NCI-H2107 (cell line): ENCODE measurements at regions not wholly inside any gene's neighbourhood (a gene's known extent, or its start where the extent isn't known, plus 50 kb on each side); places are given as distances from the start of the nearest gene placed in this dataset.
"Not testable (repeated sequence)": the region's sequence is repeated elsewhere in the genome, so short reads cannot be mapped to it uniquely, and the experiment has no call there.

Source experiments
- DNase-seq: peaks from one replicate; lab custom pipeline; 2025; lab: John Stamatoyannopoulos, UW

DNA sequence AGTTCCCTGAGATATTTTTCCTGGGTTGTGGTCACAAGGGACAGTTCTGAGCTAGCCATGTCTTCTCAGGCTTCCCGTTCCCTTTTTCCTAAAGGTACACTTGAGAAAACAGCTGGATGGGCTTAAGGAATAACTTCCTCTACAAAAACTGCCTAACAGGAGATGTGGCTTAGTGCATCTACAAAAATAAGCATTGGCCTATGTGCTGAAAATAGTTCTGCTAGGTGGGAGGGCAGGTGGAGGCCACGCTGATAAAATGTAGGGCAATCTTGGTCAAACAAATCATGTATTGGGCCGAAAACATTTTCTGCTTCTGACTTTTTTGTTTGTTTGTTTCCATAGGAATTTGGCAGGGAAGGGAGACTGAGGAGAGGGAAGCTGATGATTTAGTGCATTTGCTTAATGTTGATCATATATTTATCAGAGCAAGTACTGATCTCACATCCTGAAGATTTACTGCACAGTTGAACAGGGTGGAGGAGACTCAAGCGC lies 409.4 kb upstream of the FZD8 start:
- no peak for DNase-seq

DNA sequence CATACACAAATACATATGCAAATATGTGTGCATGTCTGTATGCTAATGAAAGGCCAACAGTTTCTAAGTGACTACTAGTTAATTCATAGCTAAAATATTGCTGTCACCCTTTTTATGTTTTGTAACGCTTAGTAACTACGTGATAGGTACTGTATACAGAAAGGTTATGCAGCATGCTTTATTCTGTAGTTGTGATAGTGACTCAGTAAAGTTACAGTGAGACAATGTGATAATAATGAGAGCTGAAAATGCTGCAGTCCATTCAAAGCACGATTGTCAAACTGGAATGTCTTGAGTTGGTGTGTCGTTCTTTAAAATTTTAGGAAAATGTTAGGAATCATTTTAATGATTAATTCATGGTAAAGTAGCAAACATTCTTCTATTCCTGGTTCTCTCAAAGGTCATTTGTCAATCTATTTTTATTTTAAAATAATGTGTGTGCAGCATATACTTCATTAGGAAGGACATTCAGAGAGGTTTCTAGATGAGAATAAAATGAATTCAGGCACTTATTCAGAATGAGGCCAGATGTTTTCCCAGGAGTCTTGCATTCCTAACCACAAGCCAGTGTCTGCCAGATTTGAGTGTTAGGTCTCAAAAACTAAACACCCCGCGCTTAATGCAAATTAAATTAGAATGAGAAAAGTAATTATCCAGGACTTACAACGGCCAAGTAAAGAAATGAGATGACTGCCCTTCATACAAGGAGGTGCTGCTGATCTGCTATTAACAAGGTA lies 408.8 kb upstream of the FZD8 start:
- no peak for DNase-seq

DNA sequence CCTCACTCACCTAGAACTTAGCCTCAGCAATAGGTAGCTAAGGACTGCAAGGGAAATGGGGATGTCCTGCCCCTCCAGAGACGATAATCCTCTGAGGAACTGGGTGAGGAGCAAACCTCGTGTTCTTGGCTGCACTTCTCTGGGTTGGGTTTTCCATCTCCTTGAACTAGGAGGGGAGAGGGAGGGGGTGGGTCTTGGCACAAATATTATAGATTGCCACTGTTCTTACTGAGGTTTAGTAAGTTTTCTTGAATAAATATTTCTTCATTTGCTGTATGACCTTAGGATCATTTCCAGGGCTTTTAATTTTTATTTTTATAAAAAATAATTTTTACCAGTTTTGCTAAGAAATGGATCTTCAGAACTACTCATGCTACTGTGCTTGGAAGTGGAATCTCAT lies 406.7 kb upstream of the FZD8 start:
- no peak for DNase-seq

DNA sequence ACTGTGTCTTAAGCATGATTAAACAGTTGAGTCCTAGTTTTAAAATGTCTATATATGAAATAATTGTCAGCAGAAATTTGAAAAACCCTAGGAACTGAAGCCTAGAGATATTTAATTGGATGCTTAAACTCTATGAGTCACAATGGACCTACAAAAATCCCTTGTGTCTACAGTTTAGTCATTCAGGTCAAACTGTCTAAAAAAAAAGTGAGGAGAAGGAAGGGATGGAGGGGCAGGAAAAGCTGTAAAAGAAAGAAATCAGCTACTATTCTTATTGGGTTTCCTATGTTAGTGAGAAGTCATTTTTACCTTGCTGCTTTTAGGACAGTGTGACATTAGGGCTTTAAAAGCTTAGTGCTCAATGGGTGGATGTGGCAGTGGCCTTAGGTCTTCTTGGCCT lies 406.1 kb upstream of the FZD8 start:
- DNase-seq: no peak

DNA sequence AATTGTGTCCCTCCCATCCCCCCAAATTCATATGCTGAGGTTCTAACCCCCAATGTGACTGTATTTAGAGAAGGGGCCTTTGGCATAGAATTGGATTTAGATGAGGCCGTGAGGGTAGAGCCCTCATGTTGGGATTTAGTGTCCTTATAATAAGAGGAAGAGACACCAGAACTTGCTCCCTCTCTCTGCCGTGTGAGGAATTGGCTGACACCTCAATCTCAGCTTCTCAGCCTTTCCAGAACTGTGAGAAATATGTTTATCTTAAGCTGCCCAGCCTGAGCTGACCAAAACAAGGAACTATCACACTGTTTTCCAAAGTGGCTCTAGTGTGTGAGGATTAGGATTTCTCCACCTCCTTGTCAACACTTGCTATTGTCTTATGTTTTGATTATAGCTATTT lies 400.0 kb upstream of the FZD8 start:
- DNase-seq: no peak

DNA sequence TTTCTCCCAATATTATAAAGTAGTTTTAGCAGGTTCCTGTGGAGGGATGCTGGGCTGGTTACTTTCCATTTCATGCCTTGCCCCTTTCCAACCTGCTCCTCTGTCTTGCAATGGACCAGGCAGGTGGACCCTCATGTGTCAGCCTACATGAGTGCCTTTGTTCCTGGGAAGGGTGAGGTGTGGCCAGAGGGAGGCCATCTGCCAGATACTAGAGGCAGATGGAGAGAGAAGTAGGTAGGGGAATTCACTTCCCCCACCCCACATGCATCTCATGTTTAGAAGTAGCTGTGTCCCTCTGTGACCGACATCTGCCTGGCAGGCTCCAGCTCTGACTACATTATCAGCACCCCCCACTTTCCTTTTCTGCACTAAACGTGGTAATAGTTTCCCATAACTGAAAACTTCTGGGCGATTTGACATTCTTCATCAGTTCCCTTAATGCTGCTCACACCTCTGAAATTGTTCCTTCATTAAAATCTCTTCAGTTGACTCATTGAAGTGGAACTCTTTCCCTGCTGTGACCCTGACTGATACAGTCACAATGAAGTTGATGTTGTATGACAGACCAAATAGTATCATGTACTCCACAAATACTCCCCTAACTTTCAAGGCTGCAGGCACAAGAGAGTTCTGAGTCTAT lies 396.3 kb upstream of the FZD8 start:
- DNase-seq: no peak

DNA sequence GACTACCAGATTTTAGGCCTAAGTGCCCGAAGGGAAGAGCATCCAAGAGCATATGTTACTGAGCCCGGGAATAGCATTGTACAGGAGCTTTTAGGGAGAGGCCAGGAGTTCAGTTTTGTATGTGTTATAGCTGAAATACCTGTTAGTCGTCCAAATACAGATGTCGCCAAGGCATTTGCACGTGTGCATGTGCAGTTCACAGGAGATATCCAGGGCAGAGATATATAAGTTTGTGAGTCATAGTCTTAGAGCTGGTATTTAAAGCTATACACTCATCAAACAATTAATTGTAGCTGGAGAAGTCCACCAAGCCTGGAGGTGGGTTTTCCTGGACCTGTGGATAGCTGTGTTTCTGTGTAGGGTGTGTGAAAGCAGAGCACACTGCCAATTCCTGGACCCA lies 394.0 kb upstream of the FZD8 start:
- DNase-seq: no peak

DNA sequence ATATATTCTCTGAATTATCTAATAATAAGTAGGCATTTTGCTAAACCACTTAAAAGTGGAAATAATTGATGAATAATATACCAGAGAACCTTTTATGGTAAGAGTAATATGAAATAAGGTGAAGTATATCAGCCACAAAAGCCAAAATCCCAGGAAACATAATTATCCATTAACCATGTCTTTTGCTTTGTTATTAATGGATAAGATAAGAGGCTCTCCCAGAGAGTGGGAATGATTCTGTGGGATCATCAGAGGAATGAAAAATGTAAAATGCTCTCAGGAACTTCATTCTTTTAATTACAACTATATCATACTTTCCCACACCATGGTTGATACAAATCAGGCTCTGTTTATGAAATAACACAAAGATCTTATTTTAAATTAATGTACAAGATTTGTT lies 391.7 kb upstream of the FZD8 start:
- DNase-seq: no peak

DNA sequence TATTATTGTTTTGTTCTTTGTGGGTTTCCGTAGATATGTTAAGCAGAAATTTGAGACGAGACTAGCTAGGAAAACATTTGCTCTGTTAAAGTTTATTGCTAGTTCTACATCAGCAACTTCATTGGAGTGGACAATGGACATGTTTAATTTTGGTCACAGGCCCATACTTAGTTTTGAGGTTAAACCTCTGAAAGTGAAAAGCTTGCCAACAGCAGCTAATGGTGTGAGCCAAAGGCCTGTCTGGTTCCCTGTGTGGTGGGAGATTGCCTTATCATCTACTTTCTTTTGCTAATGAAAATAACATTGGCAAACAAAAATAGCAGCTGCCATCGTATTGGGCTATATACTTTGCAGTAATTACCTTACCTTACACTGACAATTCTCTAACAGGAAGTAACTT lies 388.4 kb upstream of the FZD8 start:
- no peak for DNase-seq

DNA sequence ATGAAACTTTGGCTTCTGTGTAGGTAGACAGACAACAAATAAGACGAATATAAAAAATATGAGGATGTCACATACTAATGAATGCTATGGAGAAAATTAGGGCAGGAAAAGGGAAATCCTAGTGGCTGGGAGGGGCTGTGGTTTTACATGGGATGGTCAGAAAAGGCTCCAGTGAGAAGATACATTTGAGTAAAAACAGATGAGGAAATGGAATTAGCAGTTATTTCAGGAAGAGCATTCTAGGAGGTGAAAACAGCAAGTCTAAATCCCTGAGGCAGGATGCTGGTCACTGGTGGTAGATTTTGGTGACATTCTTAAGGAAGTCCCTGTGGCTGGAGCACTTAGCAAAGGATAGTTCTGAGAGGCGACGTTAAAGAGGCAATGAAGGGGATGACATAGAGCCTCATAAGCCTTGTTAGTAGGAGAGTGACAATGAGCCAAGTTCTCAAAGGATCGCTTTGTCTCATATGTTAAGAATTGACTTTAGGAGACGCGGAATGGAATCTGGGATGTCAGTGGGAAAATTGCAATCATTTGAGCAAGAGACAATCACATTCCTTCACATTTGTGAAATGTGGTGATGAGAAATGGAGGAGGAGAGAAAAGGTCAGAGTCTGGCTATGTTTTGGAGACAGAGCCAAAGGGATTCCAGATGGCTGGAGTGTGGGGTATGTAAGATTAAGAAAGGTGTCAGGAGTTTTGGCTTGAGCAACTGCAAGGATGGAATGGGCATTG lies 384.7 kb upstream of the FZD8 start:
- DNase-seq: no peak

DNA sequence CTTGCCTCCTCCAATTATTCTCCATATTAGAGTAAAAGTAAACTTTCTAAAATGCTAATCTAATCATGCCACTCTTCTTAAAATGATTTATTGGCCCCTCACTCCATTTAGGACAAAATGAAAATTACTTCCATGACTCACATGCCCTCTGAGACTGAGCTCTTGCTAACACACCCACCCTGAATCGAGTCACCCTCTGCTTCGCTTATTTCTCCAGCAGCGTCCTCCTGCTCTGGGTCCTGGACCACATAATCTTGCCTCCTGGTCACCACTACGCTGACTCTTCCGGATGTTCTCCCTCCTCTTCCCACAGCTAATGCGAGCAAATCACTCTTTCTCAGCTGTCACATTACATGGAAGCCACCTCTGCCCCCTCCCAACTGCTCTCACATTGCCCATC lies 384.0 kb upstream of the FZD8 start:
- no peak for DNase-seq

DNA sequence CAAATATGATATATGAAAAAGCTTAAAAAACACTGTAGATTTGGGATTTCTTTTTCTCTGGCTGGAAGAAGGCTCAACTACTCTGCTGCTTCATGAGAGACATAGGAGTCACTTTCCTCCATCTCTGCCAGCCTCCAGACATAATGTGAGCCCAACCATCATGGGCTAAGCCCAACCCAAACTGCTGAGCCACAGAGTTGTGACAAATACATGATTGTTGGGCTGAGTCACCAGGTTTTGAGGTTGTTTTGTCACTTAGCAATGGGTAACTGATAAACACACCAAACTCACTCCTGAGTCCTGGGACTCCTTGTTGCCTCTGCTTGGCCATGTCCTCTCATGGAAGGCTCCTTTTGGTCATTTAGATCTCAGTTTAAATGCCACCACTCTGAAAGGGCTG lies 381.8 kb upstream of the FZD8 start:
- DNase-seq: no peak

DNA sequence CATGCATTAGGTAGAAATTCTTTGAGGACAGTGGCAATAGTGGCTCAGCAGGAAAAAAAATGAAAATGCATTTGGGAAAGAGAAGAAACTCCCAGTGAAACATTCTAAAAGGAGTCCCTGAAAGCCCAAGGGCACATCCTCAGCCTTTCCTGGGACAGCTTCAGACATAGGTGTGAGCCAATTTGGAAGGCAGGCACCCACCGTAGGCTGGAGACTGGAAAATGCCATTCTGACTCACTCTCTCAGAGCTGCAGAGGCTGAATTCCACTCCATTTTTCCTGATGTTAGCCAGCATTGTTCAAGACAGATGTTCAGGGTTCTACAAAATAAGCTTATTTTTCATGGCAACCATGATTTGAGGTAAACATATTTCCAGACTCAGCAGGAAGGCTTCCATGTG lies 379.0 kb upstream of the FZD8 start:
- no peak for DNase-seq

DNA sequence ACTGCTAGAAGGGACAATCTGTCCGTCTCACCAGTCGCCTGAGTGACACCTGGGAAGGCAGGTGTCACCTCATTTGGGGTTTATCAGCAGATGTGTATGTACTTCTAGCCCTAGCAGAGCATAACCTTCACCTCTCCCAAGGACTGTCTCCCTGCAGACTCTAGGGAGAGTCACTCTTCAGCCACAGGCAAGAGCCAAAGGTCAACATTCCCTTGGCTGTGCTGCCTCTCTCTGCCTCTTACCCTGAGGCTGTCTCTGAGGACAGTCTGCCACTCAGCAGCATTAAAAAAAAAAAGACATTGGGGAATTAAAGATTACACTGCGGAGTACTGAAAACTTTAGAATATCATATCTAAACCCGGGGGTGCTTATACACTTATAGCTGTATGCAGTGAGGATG lies 377.7 kb upstream of the FZD8 start:
- no peak for DNase-seq

DNA sequence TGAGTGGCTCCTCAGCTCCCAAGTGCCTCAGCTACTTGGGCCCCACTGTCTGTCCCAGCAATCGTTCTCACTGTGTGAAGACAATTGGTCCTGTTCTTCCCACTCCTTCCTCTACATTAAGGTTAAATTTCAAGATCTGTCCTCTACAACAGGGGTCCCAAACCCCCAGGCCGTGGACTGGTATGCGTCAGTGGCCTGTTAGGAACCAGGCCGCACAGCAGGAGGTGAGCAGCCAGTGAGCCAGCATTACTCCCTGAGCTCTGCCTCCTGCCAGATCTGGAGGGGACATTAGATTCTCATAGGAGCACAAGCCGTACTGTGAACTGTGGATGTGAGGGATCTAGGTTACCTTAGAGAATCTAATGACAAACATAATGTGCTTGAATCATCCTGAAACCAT lies 376.9 kb upstream of the FZD8 start:
- DNase-seq: no peak

DNA sequence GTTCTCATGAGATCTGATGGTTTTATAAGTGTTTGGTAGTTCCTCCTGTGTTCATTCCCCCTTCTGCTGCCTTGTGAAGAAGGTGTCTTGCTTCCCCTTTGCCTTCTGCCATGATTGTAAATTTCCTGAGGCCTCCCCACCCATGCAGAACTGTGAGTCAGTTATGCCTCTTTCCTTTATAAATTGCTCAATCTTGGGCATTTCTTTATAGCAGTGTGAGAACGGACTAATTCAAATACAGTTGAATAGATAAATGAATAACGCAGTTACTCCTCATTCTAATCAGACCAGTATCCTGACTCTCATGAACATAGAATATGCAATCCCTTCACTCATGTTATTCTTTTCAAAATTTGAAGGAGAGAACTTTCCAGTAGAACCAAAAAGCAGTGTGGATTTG lies 375.0 kb upstream of the FZD8 start:
- no peak for DNase-seq

DNA sequence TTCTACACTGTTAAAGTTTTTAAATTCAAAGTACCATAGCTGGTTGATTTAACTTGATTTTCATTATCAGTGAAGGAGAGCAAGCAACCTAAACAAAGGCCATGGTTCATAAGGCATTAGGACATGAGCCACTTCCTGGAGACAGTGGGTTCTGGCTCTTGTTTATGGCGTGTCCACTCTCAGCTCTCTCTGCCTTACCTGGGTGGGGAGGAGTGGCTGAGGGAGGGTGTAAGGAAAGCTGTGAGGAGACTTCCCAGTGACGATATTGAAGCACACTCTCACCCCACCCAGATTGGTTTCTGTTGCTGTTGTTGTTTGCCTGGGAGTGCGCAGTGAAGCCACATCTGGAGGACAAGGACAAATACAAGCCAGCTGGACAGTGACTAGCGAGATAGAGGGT lies 365.3 kb upstream of the FZD8 start:
- DNase-seq: no peak

DNA sequence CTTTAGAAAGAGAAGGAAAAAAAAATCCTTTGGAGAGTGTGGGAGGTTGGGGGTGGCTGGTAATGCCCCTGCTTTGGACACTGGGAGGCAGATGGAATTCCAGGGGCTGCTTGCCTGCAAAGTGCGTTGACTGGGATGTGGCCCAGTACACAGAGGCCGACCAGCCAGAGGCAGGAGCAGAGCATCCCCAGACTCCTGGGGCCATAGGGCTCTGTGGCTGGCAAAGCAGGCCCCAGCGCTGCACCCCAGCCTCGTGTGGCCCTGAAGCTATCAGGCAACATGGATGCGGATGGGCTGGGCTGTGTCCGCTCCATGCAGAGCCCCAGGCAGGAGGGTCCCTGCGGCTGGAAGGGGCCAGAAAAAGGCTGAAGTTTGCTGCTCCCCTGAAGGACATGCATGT lies 361.6 kb upstream of the FZD8 start:
- DNase-seq: no peak

DNA sequence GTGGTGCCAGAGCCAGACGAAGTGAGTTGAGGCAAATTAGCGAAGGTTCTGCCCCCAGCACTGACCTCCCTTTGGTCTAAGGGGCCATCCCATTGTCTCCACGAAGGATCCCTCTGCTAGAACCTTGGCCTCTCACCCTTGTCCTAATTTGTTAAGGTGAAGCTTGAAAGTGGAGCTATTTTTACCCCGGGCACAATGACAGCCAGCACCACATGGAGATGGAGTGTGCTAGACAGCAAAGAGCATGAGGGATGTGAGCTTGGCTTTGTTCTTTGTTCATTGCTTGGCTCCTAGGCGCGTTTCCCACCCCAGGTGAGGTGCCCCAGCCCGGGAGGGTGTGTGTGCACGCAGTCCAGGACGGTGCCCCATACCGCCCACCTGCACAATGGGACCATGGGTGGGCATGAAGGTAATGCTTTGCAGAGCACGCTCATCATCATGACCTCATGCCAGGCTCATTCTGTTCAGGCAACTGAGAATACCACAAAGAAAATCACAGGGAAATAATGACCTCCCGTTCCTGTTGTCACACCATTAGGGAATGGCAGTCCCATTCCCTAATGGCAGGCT lies 361.0 kb upstream of the FZD8 start:
- no peak for DNase-seq

DNA sequence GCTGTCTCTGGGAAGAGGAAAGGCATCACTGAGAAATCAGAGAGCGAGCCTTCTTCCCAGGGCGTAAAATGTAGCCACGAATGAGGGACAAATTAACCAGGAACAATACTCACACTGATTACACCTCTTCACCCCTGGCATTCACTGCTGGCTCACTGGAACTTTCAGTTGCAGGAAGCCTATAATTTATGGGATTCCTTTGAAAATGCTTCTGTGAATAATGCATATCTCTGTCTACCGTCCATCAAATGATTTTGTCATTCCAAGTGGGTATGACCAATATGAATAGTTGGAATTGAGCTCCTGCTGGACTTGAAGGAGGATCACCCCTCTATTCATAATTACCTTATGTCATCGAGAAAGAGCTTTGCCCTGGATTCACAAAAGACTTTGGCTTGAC lies 360.3 kb upstream of the FZD8 start:
- DNase-seq: no peak

DNA sequence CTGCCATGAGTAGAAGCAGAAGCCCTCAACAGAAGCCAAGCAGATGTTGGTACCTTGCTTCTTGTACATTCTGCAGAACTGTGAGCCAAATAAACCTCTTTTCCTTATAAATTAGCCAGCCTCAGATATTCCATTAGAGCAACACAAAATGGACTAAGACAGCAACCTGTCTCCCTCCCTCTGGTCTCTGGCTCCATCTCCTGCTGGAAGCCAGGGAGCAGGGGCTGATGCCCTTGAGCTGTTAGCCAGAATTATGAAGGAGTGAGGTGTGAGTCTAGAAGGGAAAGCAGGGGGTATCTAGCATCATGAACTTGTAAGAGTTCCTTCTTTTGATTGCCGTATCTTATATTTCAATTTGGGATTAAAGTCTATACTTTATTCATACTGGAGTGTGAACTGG lies 358.7 kb upstream of the FZD8 start:
- DNase-seq: not testable (repeated sequence)

DNA sequence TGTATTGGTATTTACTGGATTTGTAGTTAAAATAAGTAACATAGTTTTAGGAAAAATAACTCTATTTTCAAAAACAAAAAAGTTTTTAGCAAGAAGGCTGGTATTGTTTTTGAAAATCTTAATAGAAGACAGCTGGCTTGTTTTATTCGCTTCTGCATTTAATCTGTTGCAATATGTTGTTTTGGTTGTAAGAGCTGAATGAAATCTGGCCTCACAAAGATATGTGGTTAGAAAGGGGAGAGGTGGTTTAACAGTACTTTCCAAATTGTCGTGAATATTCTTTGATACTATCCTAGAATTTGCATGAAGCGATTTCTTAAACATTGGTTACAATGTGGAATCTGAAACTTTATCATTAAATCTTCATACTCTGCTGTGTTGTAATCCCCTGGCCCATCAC lies 355.9 kb upstream of the FZD8 start:
- no peak for DNase-seq

DNA sequence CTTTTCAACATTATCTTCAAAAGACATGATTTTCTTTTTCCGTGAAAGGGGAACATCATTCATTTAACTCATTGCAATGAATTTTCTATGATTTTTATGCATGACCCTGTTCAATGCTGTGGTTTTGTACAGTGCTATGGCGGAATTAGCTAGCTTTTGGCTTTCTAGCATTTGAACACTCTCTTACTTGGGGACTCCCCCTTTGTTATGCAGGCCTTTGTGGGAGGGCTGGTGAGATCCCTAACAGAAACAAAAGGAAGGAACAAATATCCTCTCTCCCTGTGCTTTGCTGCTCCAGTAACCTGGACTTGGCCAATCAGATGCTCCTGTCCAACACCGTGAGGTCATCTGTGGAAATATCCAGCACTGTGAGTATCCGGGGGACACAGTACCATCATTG lies 353.4 kb upstream of the FZD8 start:
- no peak for DNase-seq
